Endothelial cell of umbilical vein (primary cell): ENCODE measurements at regions not wholly inside any gene's neighbourhood (a gene's known extent, or its start where the extent isn't known, plus 50 kb on each side); places are given as distances from the start of the nearest gene placed in this dataset.

Experiments used
- BruUV-seq: library from RNA; stranded (reverse); fragments of 400-500 nt; replicated peaks from 2 replicates; lab custom pipeline; 2021; lab: Mats Ljungman, UMichigan
- CTCF ChIA-PET: fragments of 300-600, 350-600 bp; sonication (Branson Sonifier 250); formaldehyde crosslinking; loops from one replicate; lab custom pipeline; 2021; ENCODE audit warnings: antibody characterized with exemption, inconsistent platforms; lab: Charles Lee
- POLR2A ChIA-PET: fragments of 300-600, 350-600 bp; sonication (Branson Sonifier 250); formaldehyde crosslinking; loops from one replicate; lab custom pipeline; 2021; ENCODE audit warnings: antibody characterized with exemption, inconsistent platforms; lab: Charles Lee
- DNase-seq: peaks from one replicate; pipeline ENCODE4 v3.0.0-alpha.2; 2011; ENCODE audit warnings: low read depth, low spot score
- FAIRE-seq: peaks from 2 replicates; lab custom pipeline; 2011; peaks lifted over from hg19 to GRCh38; lab: Jason Lieb, UNC
- H2AFZ ChIP-seq: 2 replicates; pipeline ENCODE4 v1.6.0; 2012; ENCODE audit warnings: low read depth, low read length, control low read depth, inconsistent platforms
- H3K27ac ChIP-seq: 2 replicates; pipeline ENCODE4 v1.5.1; 2011; ENCODE audit warnings: low read depth, mild to moderate bottlenecking, control low read depth, low read length, moderate library complexity; ENCODE audit not compliant: insufficient read depth
- H3K27me3 ChIP-seq, 2 experiments: 2 replicates each; pipeline versions ENCODE4 v1.6.0 to v1.6.1; 2011; ENCODE audit warnings: low read length in 2 of 2, mixed read lengths in 1 of 2; ENCODE audit not compliant: control insufficient read depth in 2 of 2, insufficient read depth in 2 of 2
- H3K36me3 ChIP-seq, 2 experiments: 2 replicates in 1 of 2; 3 replicates in 1 of 2; pipeline ENCODE4 v1.5.1; 2011; ENCODE audit warnings: low read length in 2 of 2, mild to moderate bottlenecking in 1 of 2, moderate library complexity in 1 of 2; ENCODE audit not compliant: control insufficient read depth in 2 of 2, insufficient read depth in 2 of 2; ENCODE audit errors: extremely low read depth in 1 of 2
- H3K4me1 ChIP-seq: 3 replicates; pipeline ENCODE4 v1.5.1; 2011; ENCODE audit warnings: mild to moderate bottlenecking, low read length; ENCODE audit not compliant: control insufficient read depth, insufficient read depth; ENCODE audit errors: extremely low read depth
- H3K4me2 ChIP-seq: 2 replicates; pipeline ENCODE4 v1.6.1; 2011; ENCODE audit warnings: low read length, control low read depth, mixed read lengths; ENCODE audit not compliant: insufficient read depth
- H3K4me3 ChIP-seq, 3 experiments: fragments of 200-600 bp in 1 of 3; sonication (generic), shearing (Covaris generic) in 1 of 3; replicated peaks in 1 of 3; 2 replicates each; pipeline ENCODE4 v1.5.1; 2011 to 2016; ENCODE audit warnings: control low read depth in 3 of 3, low read length in 3 of 3, mild to moderate bottlenecking in 2 of 3, inconsistent platforms in 1 of 3, low read depth in 1 of 3, moderate library complexity in 1 of 3; ENCODE audit not compliant: insufficient read depth in 1 of 3
- H3K79me2 ChIP-seq: 2 replicates; pipeline ENCODE4 v1.6.0; 2012; ENCODE audit warnings: low read length, inconsistent platforms; ENCODE audit not compliant: control insufficient read depth, insufficient read depth
- H3K9ac ChIP-seq: replicated peaks from 2 replicates; pipeline ENCODE3; 2011; ENCODE audit warnings: low read length, control low read depth; ENCODE audit not compliant: insufficient read depth; ENCODE audit errors: extremely low read depth
- H3K9me1 ChIP-seq: replicated peaks from 3 replicates; pipeline ENCODE4 v1.6.0; 2011; ENCODE audit warnings: mild to moderate bottlenecking, low read length; ENCODE audit not compliant: control insufficient read depth, insufficient read depth; ENCODE audit errors: extremely low read depth
- H3K9me3 ChIP-seq: replicated peaks from 2 replicates; pipeline ENCODE4 v1.5.1; 2012; ENCODE audit warnings: low read length, inconsistent platforms; ENCODE audit not compliant: control insufficient read depth, insufficient read depth
- H4K20me1 ChIP-seq: replicated peaks from 2 replicates; pipeline ENCODE3; 2011; ENCODE audit warnings: mild to moderate bottlenecking, low read length; ENCODE audit not compliant: control insufficient read depth, insufficient read depth; ENCODE audit errors: extremely low read depth
- CTCF ChIP-seq, 2 donors: IDR thresholded peaks; 1 replicate in 1 of 2; 2 replicates in 1 of 2; pipeline ENCODE4 v1.5.1; 2011; ENCODE audit warnings: low read length in 2 of 2, mild to moderate bottlenecking in 2 of 2, moderate library complexity in 2 of 2, control low read depth in 1 of 2, inconsistent platforms in 1 of 2, low read depth in 1 of 2; ENCODE audit not compliant: insufficient read depth in 1 of 2; ENCODE audit errors: extremely low read depth in 1 of 2
- EZH2 ChIP-seq: IDR thresholded peaks from 2 replicates; pipeline ENCODE4 v1.6.1; 2012; ENCODE audit warnings: borderline replicate concordance, low read depth, mild to moderate bottlenecking, moderate library complexity, low read length, inconsistent platforms; ENCODE audit not compliant: severe bottlenecking
- FOS ChIP-seq: IDR thresholded peaks from 2 replicates; pipeline ENCODE4 v1.6.1; 2011; ENCODE audit warnings: mild to moderate bottlenecking, low read length, moderate library complexity, borderline replicate concordance; ENCODE audit not compliant: insufficient read depth
- GATA2 ChIP-seq: IDR thresholded peaks from 2 replicates; pipeline ENCODE4 v1.7.0; 2011; ENCODE audit warnings: low read depth, mild to moderate bottlenecking, moderate library complexity, mixed read lengths, low read length; ENCODE audit not compliant: insufficient read length, insufficient read depth
- JUN ChIP-seq: IDR thresholded peaks from 2 replicates; pipeline ENCODE4 v1.6.1; 2011; ENCODE audit warnings: borderline replicate concordance, low read depth; ENCODE audit not compliant: insufficient read length, insufficient read depth
- MYC ChIP-seq: IDR thresholded peaks from one replicate; pipeline ENCODE4 v1.6.1; 2011; ENCODE audit warnings: mild to moderate bottlenecking, low read depth, low read length
- POLR2A ChIP-seq: IDR thresholded peaks from 2 replicates; pipeline ENCODE4 v1.6.1; 2012; ENCODE audit warnings: low read depth, mild to moderate bottlenecking, control low read depth, low read length
- POLR2AphosphoS5 ChIP-seq: IDR thresholded peaks from 2 replicates; pipeline ENCODE4 v1.6.1; 2012; ENCODE audit warnings: low read depth, mild to moderate bottlenecking, control low read depth, low read length, moderate library complexity; ENCODE audit not compliant: insufficient read depth
- dilution Hi-C: fragments of 300-500 bp; cut with MboI; formaldehyde crosslinking; loops from one replicate; pipeline ENCODE4 v1.15.0; 2019; ENCODE audit warnings: low sequenced_read_pairs; ENCODE audit not compliant: extremely low pct_ligation_motif_present
- intact Hi-C: fragments of 100-400 bp; cut with micrococcal nuclease; formaldehyde crosslinking; loops from one replicate; pipeline ENCODE4 v1.10.0; 2022
- TF ChIP-seq, protein P1 (sequence below): IDR thresholded peaks from 2 replicates; pipeline ENCODE4 v1.6.1; 2011; ENCODE audit not compliant: insufficient read depth, insufficient read length

- H2AFZ ChIP-seq = no peak overlapping the region
- H3K27ac ChIP-seq = no peak overlapping the region
- no peaks in the 10 kb centered on the region for H3K79me2 ChIP-seq
- H3K4me3 ChIP-seq = no peak overlapping the region
- ChIA-PET POLR2A (no interaction called here), CTCF (no interaction called here)
- no peak for FAIRE-seq
- no peak overlapping the region for H3K4me2 ChIP-seq
- no peaks in the 10 kb centered on the region for H3K9me1 ChIP-seq
- H3K9me3 ChIP-seq = no peaks in the 10 kb centered on the region
- no peaks in the 10 kb centered on the region for H3K27me3 ChIP-seq
- H3K36me3 ChIP-seq = no peaks in the 10 kb centered on the region
- TF ChIP-seq CTCF (IDR thresholded peaks at IDR 0.05; ENCODE audit: extremely low read depth in 1 of 2, insufficient read depth in 1 of 2, low read depth in 1 of 2, low read length in 2 of 2) = no peak
- no peak for TF ChIP-seq FOS
- TF ChIP-seq JUN = no peak
- TF ChIP-seq POLR2AphosphoS5 = no peak
- TF ChIP-seq, protein P1, sequence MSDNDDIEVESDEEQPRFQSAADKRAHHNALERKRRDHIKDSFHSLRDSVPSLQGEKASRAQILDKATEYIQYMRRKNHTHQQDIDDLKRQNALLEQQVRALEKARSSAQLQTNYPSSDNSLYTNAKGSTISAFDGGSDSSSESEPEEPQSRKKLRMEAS = no peak
- TF ChIP-seq EZH2 = no peak
- no peak for TF ChIP-seq GATA2
- no peak for TF ChIP-seq MYC
- no peak for TF ChIP-seq POLR2A
- H3K9ac ChIP-seq = no peak overlapping the region
- peaks cover 5% of the 10 kb centered on the region for H3K4me1 ChIP-seq
- no peaks in the 10 kb centered on the region for H4K20me1 ChIP-seq
- intact Hi-C loops = no loop called here
- DNase-seq = peak; percentile 11
- dilution Hi-C loops = no loop called here
- BruUV-seq = no TSS peak
Observed at GRCh38 chr14:29419736-29420135, 507.9 kb downstream of the PRKD1 start.
